H9 (cell line): ENCODE measurements at regions not wholly inside any gene's neighbourhood (a gene's known extent, or its start where the extent isn't known, plus 50 kb on each side); places are given as distances from the start of the nearest gene placed in this dataset.

Experiments
- DNase-seq: peaks from one replicate; pipeline ENCODE4 v3.0.0-alpha.2; 2017
- H2AFZ ChIP-seq: one replicate; pipeline ENCODE4 v1.6.1; 2013; ENCODE audit warnings: mild to moderate bottlenecking, low read length, control low read depth, moderate library complexity
- H2AK5ac ChIP-seq: 2 replicates; pipeline ENCODE4 v1.6.1; 2013; ENCODE audit warnings: low read length, control low read depth, mixed read lengths; ENCODE audit not compliant: insufficient read length
- H2BK120ac ChIP-seq: one replicate; pipeline ENCODE4 v1.6.1; 2013; ENCODE audit warnings: low read depth, mild to moderate bottlenecking, low read length, control low read depth, inconsistent platforms; ENCODE audit not compliant: poor library complexity, severe bottlenecking
- H2BK12ac ChIP-seq: 2 replicates; pipeline ENCODE4 v1.6.1; 2013; ENCODE audit warnings: low read length, control low read depth, mixed read lengths, low read depth; ENCODE audit not compliant: insufficient read length
- H2BK15ac ChIP-seq: 2 replicates; pipeline ENCODE4 v1.6.1; 2013; ENCODE audit warnings: low read depth, low read length, control low read depth
- H2BK20ac ChIP-seq: one replicate; pipeline ENCODE4 v1.6.1; 2013; ENCODE audit warnings: low read depth, mild to moderate bottlenecking, low read length, control low read depth, inconsistent platforms; ENCODE audit not compliant: poor library complexity, severe bottlenecking
- H2BK5ac ChIP-seq: 2 replicates; pipeline ENCODE4 v1.6.1; 2013; ENCODE audit warnings: low read length, control low read depth, mixed read lengths; ENCODE audit not compliant: insufficient read length
- H3K14ac ChIP-seq: 2 replicates; pipeline ENCODE4 v1.6.1; 2013; ENCODE audit warnings: low read length, control low read depth; ENCODE audit not compliant: insufficient read depth
- H3K18ac ChIP-seq: 2 replicates; pipeline ENCODE4 v1.6.1; 2013; ENCODE audit warnings: low read depth, mild to moderate bottlenecking, mixed read lengths, low read length, control low read depth; ENCODE audit not compliant: insufficient read length
- H3K23ac ChIP-seq: 2 replicates; pipeline ENCODE4 v1.6.1; 2013; ENCODE audit warnings: low read length, control low read depth, mixed read lengths, low read depth; ENCODE audit not compliant: insufficient read length
- H3K23me2 ChIP-seq: 2 replicates; pipeline ENCODE4 v1.6.1; 2013; ENCODE audit warnings: low read depth, mild to moderate bottlenecking, mixed read lengths, low read length, control low read depth; ENCODE audit not compliant: insufficient read length, poor library complexity, severe bottlenecking
- H3K27ac ChIP-seq: 2 replicates; pipeline ENCODE4 v1.5.1; 2013; ENCODE audit warnings: low read length, control low read depth, mixed read lengths, low read depth; ENCODE audit not compliant: insufficient read length
- H3K27me3 ChIP-seq: 2 replicates; pipeline ENCODE4 v1.6.1; 2013; ENCODE audit warnings: low read length, control low read depth, inconsistent platforms; ENCODE audit not compliant: insufficient read depth
- H3K4ac ChIP-seq: 2 replicates; pipeline ENCODE4 v1.6.1; 2013; ENCODE audit warnings: low read depth, mild to moderate bottlenecking, control low read depth, inconsistent platforms, low read length, moderate library complexity
- H3K4me1 ChIP-seq: 2 replicates; pipeline ENCODE4 v1.6.1; 2013; ENCODE audit warnings: low read length, control low read depth, inconsistent platforms; ENCODE audit not compliant: insufficient read depth
- H3K4me2 ChIP-seq: 2 replicates; pipeline ENCODE4 v1.6.1; 2013; ENCODE audit warnings: low read length, control low read depth, mixed read lengths; ENCODE audit not compliant: insufficient read length, insufficient read depth
- H3K56ac ChIP-seq: 2 replicates; pipeline ENCODE4 v1.6.1; 2013; ENCODE audit warnings: low read depth, mild to moderate bottlenecking, mixed read lengths, low read length, control low read depth; ENCODE audit not compliant: insufficient read length
- H3K79me1 ChIP-seq: 2 replicates; pipeline ENCODE4 v1.6.1; 2013; ENCODE audit warnings: low read depth, mild to moderate bottlenecking, moderate library complexity, low read length, control low read depth, inconsistent platforms; ENCODE audit not compliant: insufficient read depth, poor library complexity, severe bottlenecking
- H3K79me2 ChIP-seq: 2 replicates; pipeline ENCODE4 v1.6.1; 2013; ENCODE audit warnings: low read length, control low read depth, inconsistent platforms; ENCODE audit not compliant: insufficient read depth
- H3K9ac ChIP-seq: 2 replicates; pipeline ENCODE4 v1.6.1; 2013; ENCODE audit warnings: low read length, control low read depth, mixed read lengths; ENCODE audit not compliant: insufficient read length; ENCODE audit errors: extremely low read depth
- H3K9me3 ChIP-seq: one replicate; pipeline ENCODE4 v1.6.1; 2013; ENCODE audit warnings: low read depth, low read length, inconsistent platforms; ENCODE audit not compliant: control insufficient read depth
- H3T11ph ChIP-seq: one replicate; pipeline ENCODE4 v1.6.1; 2013; ENCODE audit warnings: mild to moderate bottlenecking, low read length, control low read depth, inconsistent platforms
- H4K20me1 ChIP-seq: one replicate; pipeline ENCODE4 v1.6.1; 2013; ENCODE audit not compliant: control insufficient read depth, insufficient read length, insufficient read depth
- H4K5ac ChIP-seq: 2 replicates; pipeline ENCODE4 v1.6.1; 2013; ENCODE audit warnings: low read depth, mild to moderate bottlenecking, mixed read lengths, low read length, control low read depth; ENCODE audit not compliant: insufficient read length
- H4K8ac ChIP-seq: replicated peaks from 2 replicates; pipeline ENCODE4 v1.6.1; 2013; ENCODE audit warnings: low read length, control low read depth, mixed read lengths, low read depth; ENCODE audit not compliant: insufficient read length
- H4K91ac ChIP-seq: 2 replicates; pipeline ENCODE4 v1.6.1; 2013; ENCODE audit warnings: low read depth, mild to moderate bottlenecking, moderate library complexity, mixed read lengths, low read length, control low read depth; ENCODE audit not compliant: insufficient read length
- H3K27ac Mint-ChIP-seq, 3 experiments: 2 replicates in 2 of 3; 3 replicates in 1 of 3; pipeline ENCODE4 v1.8.0; 2020 to 2021; ENCODE audit warnings: mixed read lengths in 3 of 3, mild to moderate bottlenecking in 1 of 3, moderate library complexity in 1 of 3
- H3K27me3 Mint-ChIP-seq: 2 replicates; pipeline ENCODE4 v1.8.0; 2021; ENCODE audit warnings: low read depth, mild to moderate bottlenecking, moderate library complexity, mixed read lengths
- H3K36me3 Mint-ChIP-seq, 3 experiments: 2 replicates in 2 of 3; 3 replicates in 1 of 3; pipeline ENCODE4 v1.8.0; 2020 to 2021; ENCODE audit warnings: low read depth in 3 of 3, mixed read lengths in 3 of 3; ENCODE audit not compliant: insufficient read depth in 1 of 3
- H3K4me1 Mint-ChIP-seq, 2 experiments: 2 replicates each; pipeline ENCODE4 v1.8.0; 2020; ENCODE audit warnings: mixed read lengths in 2 of 2
- H3K4me3 Mint-ChIP-seq, 2 experiments: 2 replicates in 1 of 2; 3 replicates in 1 of 2; pipeline ENCODE4 v1.8.0; 2020 to 2021; ENCODE audit warnings: mild to moderate bottlenecking in 2 of 2, mixed read lengths in 2 of 2, moderate library complexity in 1 of 2
- H3K9me3 Mint-ChIP-seq, 2 experiments: 2 replicates in 1 of 2; 3 replicates in 1 of 2; pipeline ENCODE4 v1.8.0; 2020; ENCODE audit warnings: mild to moderate bottlenecking in 2 of 2, mixed read lengths in 2 of 2, moderate library complexity in 1 of 2
- CTCF ChIP-seq: fragments of 200-600 bp; sonication (generic); conservative IDR thresholded peaks from 3 replicates; pipeline ENCODE4 v1.8.0; 2021; ENCODE audit warnings: antibody characterized with exemption, mild to moderate bottlenecking
- WGBS: extraction: QIAGEN DNeasy Blood & Tissue Kit; methylation state at CpG from one replicate; pipeline ENCODE4 v1.1.7; 2013; ENCODE audit warnings: missing lambda C conversion rate, low lambda C conversion rate, mixed read lengths; ENCODE audit not compliant: insufficient read length; ENCODE audit errors: extremely low coverage; 5-methylcytosine and 5-hydroxymethylcytosine counted together

- Histone ChIP-seq H2BK120ac (no peak overlapping the region), H3K18ac (no peak overlapping the region), H4K91ac (no peak overlapping the region), H3K9ac (no peak overlapping the region), H2AK5ac (no peak overlapping the region), H3K23ac (no peak overlapping the region), H3K23me2 (no peaks in the 10 kb centered on the region), H3K4me2 (no peak overlapping the region), H4K20me1 (no peaks in the 10 kb centered on the region), H3K9me3 (no peaks in the 10 kb centered on the region), H3K27ac (no peak overlapping the region), H3K79me1 (no peaks in the 10 kb centered on the region), H3K4ac (no peak overlapping the region), H2BK20ac (no peak overlapping the region), H2AFZ (no peak overlapping the region), H2BK15ac (no peak overlapping the region), H2BK5ac (no peak overlapping the region), H3K14ac (no peak overlapping the region), H2BK12ac (no peak overlapping the region), H3K56ac (no peak overlapping the region), H3K4me1 (no peaks in the 10 kb centered on the region), H4K5ac (no peak overlapping the region), H3T11ph (no peak overlapping the region), H3K79me2 (no peaks in the 10 kb centered on the region), H3K27me3 (no peaks in the 10 kb centered on the region), H4K8ac (no peak overlapping the region)
- TF ChIP-seq CTCF, result no peak; the same call in 2 of the 3 replicates
- 100% methylated on average over 1 of the region's 2 CpGs for WGBS
- no peaks in the 10 kb centered on the region for H3K4me1 Mint-ChIP-seq
- H3K27me3 Mint-ChIP-seq, result no peaks in the 10 kb centered on the region; the same call in 1 of the 2 replicates
- no peaks in the 10 kb centered on the region for H3K9me3 Mint-ChIP-seq
- DNase-seq, result no peak
- H3K27ac Mint-ChIP-seq, result no peak overlapping the region
- no peak overlapping the region for H3K4me3 Mint-ChIP-seq
- no peaks in the 10 kb centered on the region for H3K36me3 Mint-ChIP-seq
Measured at GRCh38 chr10:23530079-23530478, 91.2 kb downstream of the OTUD1 start.
